Testis (tissue), 2 donors: ENCODE measurements at regions not wholly inside any gene's neighbourhood (a gene's known extent, or its start where the extent isn't known, plus 50 kb on each side); places are given as distances from the start of the nearest gene placed in this dataset.

ENCODE experiments used
- DNase-seq: peaks from one replicate; pipeline ENCODE4 v3.0.0-alpha.2; 2019
- H3K27ac ChIP-seq, 2 donors: fragments of 200-600 bp; sonication (generic); one replicate each; pipeline ENCODE4 v1.5.1; 2019
- H3K27me3 ChIP-seq: fragments of 200-600 bp; sonication (generic); one replicate; pipeline ENCODE4 v1.5.1; 2019
- H3K36me3 ChIP-seq: fragments of 200-600 bp; sonication (generic); one replicate; pipeline ENCODE4 v1.5.1; 2017; ENCODE audit warnings: low read depth; ENCODE audit errors: missing control alignments
- H3K4me1 ChIP-seq: fragments of 200-600 bp; sonication (generic); one replicate; pipeline ENCODE4 v1.5.1; 2019
- H3K4me3 ChIP-seq, 2 donors: fragments of 200-600 bp; sonication (generic); one replicate each; pipeline ENCODE4 v1.5.1; 2017 to 2019
- H3K9me3 ChIP-seq: fragments of 200-600 bp; sonication (generic); one replicate; pipeline ENCODE4 v1.5.1; 2017
- POLR2A ChIP-seq: fragments of 450-650 bp; IDR thresholded peaks from one replicate; pipeline ENCODE4 v1.6.1; 2017; ENCODE audit warnings: antibody characterized with exemption, mild to moderate bottlenecking, moderate library complexity
- WGBS, 2 donors: methylation state at CpG; one replicate each; pipeline ENCODE4 v1.1.5; 2018; 5-methylcytosine and 5-hydroxymethylcytosine counted together
- intact Hi-C: fragments of 100-400 bp; cut with DNase I; formaldehyde crosslinking; loops from one replicate; pipeline ENCODE4 v1.15.1; 2023; ENCODE audit warnings: low total_unique reads
- TF ChIP-seq, protein P1 (sequence below), 3 experiments: fragments of 450-650 bp in 2 of 3; fragments of 200-600 bp in 1 of 3; sonication (generic) in 1 of 3; IDR thresholded peaks; one replicate each; pipeline ENCODE4 v1.5.1; 2016 to 2019; ENCODE audit warnings: antibody characterized with exemption in 3 of 3, mild to moderate bottlenecking in 2 of 3, moderate library complexity in 1 of 3

GRCh38 chr13:84126671-84127171 lies 244.4 kb upstream of the SLITRK1 start:
- intact Hi-C loops, result no loop called here
- Histone ChIP-seq H3K4me3 (no peak overlapping the region), H3K4me1 (no peaks in the 10 kb centered on the region), H3K27me3 (no peaks in the 10 kb centered on the region), H3K9me3 (no peaks in the 10 kb centered on the region), H3K36me3 (no peaks in the 10 kb centered on the region), H3K27ac (no peak overlapping the region)
- 80 to 85% methylated on average over 7 of the region's 7 CpGs for WGBS, 2 donors
- no peak for DNase-seq
- TF ChIP-seq, protein P1, sequence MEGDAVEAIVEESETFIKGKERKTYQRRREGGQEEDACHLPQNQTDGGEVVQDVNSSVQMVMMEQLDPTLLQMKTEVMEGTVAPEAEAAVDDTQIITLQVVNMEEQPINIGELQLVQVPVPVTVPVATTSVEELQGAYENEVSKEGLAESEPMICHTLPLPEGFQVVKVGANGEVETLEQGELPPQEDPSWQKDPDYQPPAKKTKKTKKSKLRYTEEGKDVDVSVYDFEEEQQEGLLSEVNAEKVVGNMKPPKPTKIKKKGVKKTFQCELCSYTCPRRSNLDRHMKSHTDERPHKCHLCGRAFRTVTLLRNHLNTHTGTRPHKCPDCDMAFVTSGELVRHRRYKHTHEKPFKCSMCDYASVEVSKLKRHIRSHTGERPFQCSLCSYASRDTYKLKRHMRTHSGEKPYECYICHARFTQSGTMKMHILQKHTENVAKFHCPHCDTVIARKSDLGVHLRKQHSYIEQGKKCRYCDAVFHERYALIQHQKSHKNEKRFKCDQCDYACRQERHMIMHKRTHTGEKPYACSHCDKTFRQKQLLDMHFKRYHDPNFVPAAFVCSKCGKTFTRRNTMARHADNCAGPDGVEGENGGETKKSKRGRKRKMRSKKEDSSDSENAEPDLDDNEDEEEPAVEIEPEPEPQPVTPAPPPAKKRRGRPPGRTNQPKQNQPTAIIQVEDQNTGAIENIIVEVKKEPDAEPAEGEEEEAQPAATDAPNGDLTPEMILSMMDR (IDR thresholded peaks at IDR 0.05), result no peak
- TF ChIP-seq POLR2A, result no peak

DNA sequence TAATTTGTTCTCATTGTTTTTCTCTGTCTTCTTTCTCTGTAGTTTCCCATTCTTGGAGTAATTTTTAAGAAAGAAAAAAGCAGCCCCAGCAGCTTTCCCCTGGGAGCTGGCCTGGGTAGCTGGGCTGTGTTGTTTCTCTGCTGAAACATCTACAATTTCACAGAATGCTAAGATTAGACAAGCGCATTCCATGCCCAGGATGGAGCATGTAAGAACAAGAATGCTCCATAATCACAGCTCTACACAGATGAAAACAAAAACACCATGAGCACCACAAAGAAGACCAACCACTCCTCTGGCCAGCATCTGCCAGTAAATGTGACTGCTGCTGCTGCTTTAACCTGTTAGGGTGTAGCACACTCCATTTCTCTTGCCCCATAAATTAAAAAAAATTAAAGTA lies 239.2 kb upstream of the SLITRK1 start:
- 59 to 71% methylated on average over 1 of the region's 1 CpG for WGBS, 2 donors
- H3K36me3 ChIP-seq, result no peaks in the 10 kb centered on the region
- DNase-seq, result no peak

DNA sequence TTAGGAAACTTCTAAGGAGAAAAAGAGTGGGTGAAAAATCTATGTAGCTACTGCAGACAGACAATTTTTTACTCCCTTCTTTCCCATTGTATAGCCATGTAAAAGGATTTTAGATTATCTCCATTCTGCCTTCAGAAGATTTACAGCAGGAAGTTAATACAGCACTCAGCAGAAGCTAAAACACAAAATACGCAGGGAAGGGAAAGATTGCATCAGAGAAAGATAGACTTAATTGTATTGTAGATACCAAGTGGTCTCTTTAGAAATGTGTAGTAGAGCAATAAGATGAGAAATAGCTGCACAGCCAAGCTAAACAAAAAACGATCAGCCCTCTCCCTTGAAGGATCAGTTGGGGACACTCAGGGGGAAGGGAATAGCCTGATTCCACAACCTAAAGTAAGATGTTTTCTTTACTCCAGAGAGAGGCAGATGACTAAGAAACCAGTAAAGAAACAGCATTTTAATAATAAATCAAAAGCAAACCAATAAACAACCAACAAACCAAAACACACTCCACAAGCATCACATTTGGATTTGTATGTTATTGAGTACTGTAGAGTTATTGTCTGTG lies 236.7 kb upstream of the SLITRK1 start:
- intact Hi-C loops, result no loop called here
- Histone ChIP-seq H3K36me3 (peaks cover 3% of the 10 kb centered on the region), H3K27me3 (no peaks in the 10 kb centered on the region), H3K4me1 (no peaks in the 10 kb centered on the region), H3K27ac (no peak overlapping the region), H3K4me3 (no peak overlapping the region), H3K9me3 (no peaks in the 10 kb centered on the region)
- DNase-seq, result no peak
- WGBS, 2 donors, result 27 to 46% methylated on average over 2 of the region's 2 CpGs
- TF ChIP-seq, protein P1 (IDR thresholded peaks at IDR 0.05), result no peak
- TF ChIP-seq POLR2A, result no peak

More for the DNA sequence above, 239.2 kb upstream of the SLITRK1 start:
- intact Hi-C loops, result no loop called here
- no peaks in the 10 kb centered on the region for H3K9me3 ChIP-seq
- H3K27me3 ChIP-seq, result no peaks in the 10 kb centered on the region
- TF ChIP-seq POLR2A, result no peak
- TF ChIP-seq, protein P1 (IDR thresholded peaks at IDR 0.05), result no peak
- no peak overlapping the region for H3K4me3 ChIP-seq
- H3K4me1 ChIP-seq, result no peaks in the 10 kb centered on the region
- no peak overlapping the region for H3K27ac ChIP-seq

GRCh38 chr13:84098273-84098672 lies 216.0 kb upstream of the SLITRK1 start:
- H3K4me1 ChIP-seq, result no peaks in the 10 kb centered on the region
- H3K27ac ChIP-seq, result no peak overlapping the region
- no peak overlapping the region for H3K4me3 ChIP-seq
- H3K9me3 ChIP-seq, result no peaks in the 10 kb centered on the region
- no peak for DNase-seq
- no peaks in the 10 kb centered on the region for H3K27me3 ChIP-seq
- WGBS, 2 donors, result 89 to 92% methylated on average over 2 of the region's 2 CpGs
- TF ChIP-seq, protein P1 (IDR thresholded peaks at IDR 0.05), result no peak
- no peak for TF ChIP-seq POLR2A
- intact Hi-C loops, result no loop called here
- H3K36me3 ChIP-seq, result no peaks in the 10 kb centered on the region

GRCh38 chr13:84097148-84097547 lies 214.9 kb upstream of the SLITRK1 start:
- no peak for TF ChIP-seq POLR2A
- no peak for DNase-seq
- 63 to 70% methylated on average over 4 of the region's 4 CpGs for WGBS, 2 donors
- Histone ChIP-seq H3K27ac (no peak overlapping the region), H3K4me3 (no peak overlapping the region), H3K9me3 (no peaks in the 10 kb centered on the region), H3K36me3 (no peaks in the 10 kb centered on the region), H3K4me1 (no peaks in the 10 kb centered on the region), H3K27me3 (no peaks in the 10 kb centered on the region)
- intact Hi-C loops, result no loop called here
